Esophagus squamous epithelium (tissue), 5 donors: ENCODE measurements at regions not wholly inside any gene's neighbourhood (a gene's known extent, or its start where the extent isn't known, plus 50 kb on each side); places are given as distances from the start of the nearest gene placed in this dataset.

Experiments used
- DNase-seq: peaks from one replicate; lab custom pipeline; 2025; lab: John Stamatoyannopoulos, UW
- H3K27ac ChIP-seq, 4 donors: fragments of 200-600 bp; sonication (generic); one replicate each; pipeline ENCODE4 v1.5.1; 2016 to 2019; ENCODE audit warnings: mild to moderate bottlenecking in 1 of 4
- H3K27me3 ChIP-seq, 4 donors: fragments of 200-600 bp; sonication (generic); 1 replicate in 3 of 4; 2 replicates in 1 of 4; pipeline versions ENCODE4 v1.5.1 to v1.6.0; 2017 to 2021; ENCODE audit warnings: antibody characterized with exemption in 1 of 4
- H3K36me3 ChIP-seq, 3 donors: fragments of 200-600 bp; sonication (generic); one replicate each; pipeline ENCODE4 v1.5.1; 2016 to 2019
- H3K4me1 ChIP-seq, 3 donors: fragments of 200-600 bp; sonication (generic); one replicate each; pipeline ENCODE4 v1.5.1; 2017 to 2019
- H3K4me3 ChIP-seq, 4 donors: fragments of 200-600 bp; sonication (generic); 1 replicate in 3 of 4; 2 replicates in 1 of 4; pipeline ENCODE4 v1.5.1; 2016 to 2019; ENCODE audit warnings: mild to moderate bottlenecking in 2 of 4, moderate library complexity in 1 of 4
- H3K9me3 ChIP-seq, 3 donors: fragments of 200-600 bp; sonication (generic); one replicate each; pipeline ENCODE4 v1.5.1; 2016 to 2019
- POLR2A ChIP-seq, 4 donors: fragments of 450-650 bp; IDR thresholded peaks; one replicate each; pipeline ENCODE4 v1.6.1; 2017; ENCODE audit warnings: antibody characterized with exemption in 4 of 4, mild to moderate bottlenecking in 4 of 4, moderate library complexity in 3 of 4
- WGBS, 2 donors: methylation state at CpG; one replicate each; pipeline ENCODE4 v1.1.5; 2018; 5-methylcytosine and 5-hydroxymethylcytosine counted together
- intact Hi-C: fragments of 100-400 bp; cut with DNase I; formaldehyde crosslinking; loops from one replicate; pipeline ENCODE4 v1.15.0; 2022
- TF ChIP-seq, protein P1 (sequence below), 6 experiments: fragments of 450-650 bp in 4 of 6; fragments of 200-600 bp in 2 of 6; sonication (generic) in 2 of 6; IDR thresholded peaks; one replicate each; pipeline ENCODE4 v1.5.1; 2016 to 2019; ENCODE audit warnings: antibody characterized with exemption in 6 of 6, mild to moderate bottlenecking in 4 of 6, moderate library complexity in 4 of 6
- donor health status: DM: yes; HTN: yes; CAD: no.

DNA sequence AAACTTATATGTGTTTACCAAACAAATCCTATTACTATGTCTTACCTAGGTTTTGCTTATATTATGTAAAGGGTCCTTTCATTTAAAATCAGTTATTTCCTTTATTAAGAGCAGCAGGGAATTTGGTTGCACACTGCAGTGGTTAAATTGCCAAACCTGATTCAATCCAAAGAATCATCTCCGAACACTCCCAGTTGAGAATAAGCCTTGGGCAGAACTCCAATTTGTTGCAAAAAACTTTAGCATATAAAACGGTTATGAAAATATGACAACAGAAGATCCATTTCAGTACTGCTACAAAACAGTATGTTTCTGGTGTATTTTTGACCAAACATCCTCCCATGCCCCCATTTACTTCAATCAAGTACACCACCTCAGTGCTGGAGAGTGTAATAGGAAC is 587.0 kb upstream of the GRAMD2B start:
- H3K4me3 ChIP-seq = no peak overlapping the region
- DNase-seq = no peak
- TF ChIP-seq, protein P1, sequence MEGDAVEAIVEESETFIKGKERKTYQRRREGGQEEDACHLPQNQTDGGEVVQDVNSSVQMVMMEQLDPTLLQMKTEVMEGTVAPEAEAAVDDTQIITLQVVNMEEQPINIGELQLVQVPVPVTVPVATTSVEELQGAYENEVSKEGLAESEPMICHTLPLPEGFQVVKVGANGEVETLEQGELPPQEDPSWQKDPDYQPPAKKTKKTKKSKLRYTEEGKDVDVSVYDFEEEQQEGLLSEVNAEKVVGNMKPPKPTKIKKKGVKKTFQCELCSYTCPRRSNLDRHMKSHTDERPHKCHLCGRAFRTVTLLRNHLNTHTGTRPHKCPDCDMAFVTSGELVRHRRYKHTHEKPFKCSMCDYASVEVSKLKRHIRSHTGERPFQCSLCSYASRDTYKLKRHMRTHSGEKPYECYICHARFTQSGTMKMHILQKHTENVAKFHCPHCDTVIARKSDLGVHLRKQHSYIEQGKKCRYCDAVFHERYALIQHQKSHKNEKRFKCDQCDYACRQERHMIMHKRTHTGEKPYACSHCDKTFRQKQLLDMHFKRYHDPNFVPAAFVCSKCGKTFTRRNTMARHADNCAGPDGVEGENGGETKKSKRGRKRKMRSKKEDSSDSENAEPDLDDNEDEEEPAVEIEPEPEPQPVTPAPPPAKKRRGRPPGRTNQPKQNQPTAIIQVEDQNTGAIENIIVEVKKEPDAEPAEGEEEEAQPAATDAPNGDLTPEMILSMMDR (IDR thresholded peaks at IDR 0.05) = no peak

DNA sequence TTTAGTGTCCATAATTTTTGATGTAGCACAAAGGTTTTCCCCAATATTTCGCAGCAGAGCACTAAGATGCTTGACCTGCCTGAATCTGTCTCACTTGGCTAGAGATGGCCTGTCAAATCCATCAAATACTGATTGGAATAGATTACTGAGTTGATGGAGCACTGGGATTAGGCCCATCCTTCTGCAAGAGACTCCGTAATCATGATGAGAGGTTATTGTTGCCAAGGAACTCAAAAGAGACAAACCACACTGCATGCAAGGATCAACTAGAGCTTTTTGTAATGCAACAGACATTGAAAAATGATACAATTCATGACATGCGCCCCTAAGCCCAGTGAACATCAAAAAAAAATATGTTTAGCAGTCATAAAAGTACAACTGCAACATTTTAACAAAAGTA is 585.3 kb upstream of the GRAMD2B start:
- Histone ChIP-seq H3K4me1 (no peaks in the 10 kb centered on the region), H3K27ac (no peak overlapping the region), H3K4me3 (no peak overlapping the region), H3K36me3 (no peaks in the 10 kb centered on the region), H3K27me3 (no peaks in the 10 kb centered on the region), H3K9me3 (no peaks in the 10 kb centered on the region)
- DNase-seq = no peak
- intact Hi-C loops = no loop called here
- 63 to 68% methylated on average over 3 of the region's 3 CpGs for WGBS, 2 donors
- no peak for TF ChIP-seq POLR2A (IDR thresholded peaks at IDR 0.05)
- TF ChIP-seq, protein P1 (IDR thresholded peaks at IDR 0.05) = no peak

More for the DNA sequence above, 587.0 kb upstream of the GRAMD2B start:
- Histone ChIP-seq H3K4me1 (no peaks in the 10 kb centered on the region), H3K27me3 (no peaks in the 10 kb centered on the region), H3K36me3 (no peaks in the 10 kb centered on the region), H3K27ac (no peak overlapping the region), H3K9me3 (no peaks in the 10 kb centered on the region)
- intact Hi-C loops = no loop called here
- 42 to 62% methylated on average over 2 of the region's 2 CpGs for WGBS, 2 donors

DNA sequence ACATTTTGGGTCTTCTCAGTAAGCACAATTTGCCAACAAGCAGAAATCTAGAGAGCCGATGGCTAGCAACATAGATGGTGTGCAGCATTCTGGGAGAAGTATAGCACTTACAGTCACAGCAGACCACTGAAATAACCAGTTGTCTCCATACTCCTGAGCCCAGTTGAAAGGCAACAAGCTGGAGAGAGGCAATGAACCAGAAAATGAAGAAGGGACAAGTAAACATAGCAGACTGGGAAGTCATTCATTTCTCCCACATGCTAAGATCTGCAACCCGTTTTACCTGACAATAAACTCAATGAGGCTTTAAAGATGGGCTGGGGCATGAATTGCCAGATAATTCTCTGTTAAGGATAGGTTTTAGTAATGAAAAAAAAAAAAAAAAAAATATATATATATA is 575.6 kb upstream of the GRAMD2B start:
- no peak for TF ChIP-seq POLR2A (IDR thresholded peaks at IDR 0.05)
- TF ChIP-seq, protein P1 (IDR thresholded peaks at IDR 0.05) = no peak
- Histone ChIP-seq H3K9me3 (no peaks in the 10 kb centered on the region), H3K4me3 (no peak overlapping the region), H3K4me1 (no peaks in the 10 kb centered on the region), H3K27ac (no peak overlapping the region), H3K36me3 (no peaks in the 10 kb centered on the region), H3K27me3 (no peaks in the 10 kb centered on the region)
- no peak for DNase-seq
- WGBS, 2 donors = 66 to 68% methylated on average over 2 of the region's 2 CpGs
- intact Hi-C loops = no loop called here

DNA sequence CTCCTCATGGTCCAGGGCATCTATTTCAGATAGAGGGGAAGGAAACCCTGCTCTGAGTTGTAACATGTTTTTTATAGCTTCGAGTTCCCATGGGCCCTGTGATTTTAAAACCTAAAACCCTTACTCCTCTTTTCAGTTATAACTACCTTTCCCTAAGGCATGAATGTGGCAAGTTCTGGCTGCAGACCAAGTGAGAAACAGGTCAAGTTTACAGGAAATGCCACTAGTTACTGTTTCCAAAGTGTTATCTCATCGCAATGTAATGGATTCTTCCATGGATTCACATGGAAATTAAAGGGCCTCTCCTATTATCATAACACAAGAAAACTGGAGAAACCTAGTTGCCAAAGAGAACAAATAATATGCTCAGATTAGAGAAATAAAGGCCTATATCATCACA is 574.5 kb upstream of the GRAMD2B start:
- TF ChIP-seq POLR2A (IDR thresholded peaks at IDR 0.05) = no peak
- TF ChIP-seq, protein P1 (IDR thresholded peaks at IDR 0.05) = no peak
- DNase-seq = no peak
- Histone ChIP-seq H3K27ac (no peak overlapping the region), H3K27me3 (no peaks in the 10 kb centered on the region), H3K36me3 (no peaks in the 10 kb centered on the region), H3K4me3 (no peak overlapping the region), H3K4me1 (no peaks in the 10 kb centered on the region), H3K9me3 (no peaks in the 10 kb centered on the region)
- intact Hi-C loops = no loop called here
- 49 to 82% methylated on average over 2 of the region's 2 CpGs for WGBS, 2 donors

DNA sequence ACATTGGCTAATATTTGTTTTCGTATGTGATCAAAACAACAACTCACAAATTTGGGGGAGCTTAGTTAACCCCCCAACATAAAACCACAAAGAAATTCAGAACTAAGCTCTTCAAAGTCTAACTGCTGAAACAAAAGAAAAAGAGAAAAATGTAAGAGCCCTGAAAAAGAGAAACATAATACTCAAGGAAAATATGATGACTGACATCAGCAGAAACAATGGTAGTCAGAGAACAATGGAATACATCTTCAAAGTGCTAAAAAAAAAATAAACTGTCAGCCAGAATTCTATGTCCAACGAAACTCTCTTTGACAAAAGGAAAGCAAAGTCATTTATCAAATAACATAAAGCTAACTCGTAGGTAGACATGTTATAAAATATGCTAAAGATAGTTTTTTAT is 566.3 kb upstream of the GRAMD2B start:
- Histone ChIP-seq H3K27ac (no peak overlapping the region), H3K4me3 (no peak overlapping the region), H3K9me3 (no peaks in the 10 kb centered on the region), H3K4me1 (no peaks in the 10 kb centered on the region), H3K27me3 (no peaks in the 10 kb centered on the region), H3K36me3 (no peaks in the 10 kb centered on the region)
- intact Hi-C loops = no loop called here
- DNase-seq = no peak
- TF ChIP-seq, protein P1 (IDR thresholded peaks at IDR 0.05) = no peak
- no peak for TF ChIP-seq POLR2A (IDR thresholded peaks at IDR 0.05)
- WGBS, 2 donors = 32 to 39% methylated on average over 3 of the region's 3 CpGs
